Esophagus squamous epithelium (tissue), 5 donors: ENCODE measurements at regions not wholly inside any gene's neighbourhood (a gene's known extent, or its start where the extent isn't known, plus 50 kb on each side); places are given as distances from the start of the nearest gene placed in this dataset.

Source experiments
- DNase-seq: peaks from one replicate; lab custom pipeline; 2025; lab: John Stamatoyannopoulos, UW
- H3K27ac ChIP-seq, 4 donors: fragments of 200-600 bp; sonication (generic); one replicate each; pipeline ENCODE4 v1.5.1; 2016 to 2019; ENCODE audit warnings: mild to moderate bottlenecking in 1 of 4
- H3K27me3 ChIP-seq, 4 donors: fragments of 200-600 bp; sonication (generic); 1 replicate in 3 of 4; 2 replicates in 1 of 4; pipeline versions ENCODE4 v1.5.1 to v1.6.0; 2017 to 2021; ENCODE audit warnings: antibody characterized with exemption in 1 of 4
- H3K36me3 ChIP-seq, 3 donors: fragments of 200-600 bp; sonication (generic); one replicate each; pipeline ENCODE4 v1.5.1; 2016 to 2019
- H3K4me1 ChIP-seq, 3 donors: fragments of 200-600 bp; sonication (generic); one replicate each; pipeline ENCODE4 v1.5.1; 2017 to 2019
- H3K4me3 ChIP-seq, 4 donors: fragments of 200-600 bp; sonication (generic); 1 replicate in 3 of 4; 2 replicates in 1 of 4; pipeline ENCODE4 v1.5.1; 2016 to 2019; ENCODE audit warnings: mild to moderate bottlenecking in 2 of 4, moderate library complexity in 1 of 4
- H3K9me3 ChIP-seq, 3 donors: fragments of 200-600 bp; sonication (generic); one replicate each; pipeline ENCODE4 v1.5.1; 2016 to 2019
- CTCF ChIP-seq, 6 experiments: fragments of 450-650 bp in 4 of 6; fragments of 200-600 bp in 2 of 6; sonication (generic) in 2 of 6; IDR thresholded peaks; one replicate each; pipeline ENCODE4 v1.5.1; 2016 to 2019; ENCODE audit warnings: antibody characterized with exemption in 6 of 6, mild to moderate bottlenecking in 4 of 6, moderate library complexity in 4 of 6
- POLR2A ChIP-seq, 4 donors: fragments of 450-650 bp; IDR thresholded peaks; one replicate each; pipeline ENCODE4 v1.6.1; 2017; ENCODE audit warnings: antibody characterized with exemption in 4 of 4, mild to moderate bottlenecking in 4 of 4, moderate library complexity in 3 of 4
- WGBS, 2 donors: methylation state at CpG; one replicate each; pipeline ENCODE4 v1.1.5; 2018; 5-methylcytosine and 5-hydroxymethylcytosine counted together
- intact Hi-C: fragments of 100-400 bp; cut with DNase I; formaldehyde crosslinking; loops from one replicate; pipeline ENCODE4 v1.15.0; 2022
- donor health status: DM: yes; HTN: yes; CAD: no.

- H3K27ac ChIP-seq, result no peak overlapping the region
- peaks cover 0 to 3% (median 0%) of the 10 kb centered on the region in 3 donors for H3K4me1 ChIP-seq
- WGBS, 2 donors, result 71 to 83% methylated on average over 1 of the region's 1 CpG
- no peak overlapping the region for H3K4me3 ChIP-seq
- no peak for DNase-seq
- no peaks in the 10 kb centered on the region for H3K27me3 ChIP-seq
- intact Hi-C loops, result no loop called here
- TF ChIP-seq CTCF (IDR thresholded peaks at IDR 0.05), result no peak
- TF ChIP-seq POLR2A (IDR thresholded peaks at IDR 0.05), result no peak
- H3K9me3 ChIP-seq, result no peaks in the 10 kb centered on the region
- H3K36me3 ChIP-seq, result no peaks in the 10 kb centered on the region
Measured at GRCh38 chr5:164967354-164967753, 1461.9 kb downstream of the MAT2B start.

- TF ChIP-seq POLR2A (IDR thresholded peaks at IDR 0.05), result no peak
- TF ChIP-seq CTCF (IDR thresholded peaks at IDR 0.05), result no peak
- Histone ChIP-seq H3K4me1 (no peaks in the 10 kb centered on the region), H3K36me3 (no peaks in the 10 kb centered on the region), H3K9me3 (no peaks in the 10 kb centered on the region), H3K27me3 (no peaks in the 10 kb centered on the region), H3K27ac (no peak overlapping the region), H3K4me3 (no peak overlapping the region)
- 9 to 29% methylated on average over 1 of the region's 1 CpG for WGBS, 2 donors
- intact Hi-C loops, result no loop called here
- DNase-seq, result no peak
Measured at GRCh38 chr5:164972973-164973372, 1467.6 kb downstream of the MAT2B start.

GRCh38 chr5:164975986-164976385, 1470.6 kb downstream of the MAT2B start:
- Histone ChIP-seq H3K4me1 (no peaks in the 10 kb centered on the region), H3K4me3 (no peak overlapping the region), H3K27ac (no peak overlapping the region), H3K36me3 (no peaks in the 10 kb centered on the region), H3K9me3 (no peaks in the 10 kb centered on the region), H3K27me3 (no peaks in the 10 kb centered on the region)
- intact Hi-C loops, result no loop called here
- no peak for DNase-seq
- TF ChIP-seq CTCF (IDR thresholded peaks at IDR 0.05) (no peak), POLR2A (IDR thresholded peaks at IDR 0.05) (no peak)
- 17 to 27% methylated on average over 1 to 2 of the region's 2 CpGs for WGBS, 2 donors

GRCh38 chr5:164980480-164980879, 1475.1 kb downstream of the MAT2B start:
- no peaks in the 10 kb centered on the region for H3K27me3 ChIP-seq
- H3K36me3 ChIP-seq, result no peaks in the 10 kb centered on the region
- H3K9me3 ChIP-seq, result no peaks in the 10 kb centered on the region
- TF ChIP-seq POLR2A (IDR thresholded peaks at IDR 0.05) (no peak), CTCF (IDR thresholded peaks at IDR 0.05) (no peak)
- 85 to 89% methylated on average over 2 of the region's 2 CpGs for WGBS, 2 donors
- H3K4me1 ChIP-seq, result no peaks in the 10 kb centered on the region
- H3K27ac ChIP-seq, result no peak overlapping the region
- no peak overlapping the region for H3K4me3 ChIP-seq
- intact Hi-C loops, result no loop called here
- DNase-seq, result no peak

DNA sequence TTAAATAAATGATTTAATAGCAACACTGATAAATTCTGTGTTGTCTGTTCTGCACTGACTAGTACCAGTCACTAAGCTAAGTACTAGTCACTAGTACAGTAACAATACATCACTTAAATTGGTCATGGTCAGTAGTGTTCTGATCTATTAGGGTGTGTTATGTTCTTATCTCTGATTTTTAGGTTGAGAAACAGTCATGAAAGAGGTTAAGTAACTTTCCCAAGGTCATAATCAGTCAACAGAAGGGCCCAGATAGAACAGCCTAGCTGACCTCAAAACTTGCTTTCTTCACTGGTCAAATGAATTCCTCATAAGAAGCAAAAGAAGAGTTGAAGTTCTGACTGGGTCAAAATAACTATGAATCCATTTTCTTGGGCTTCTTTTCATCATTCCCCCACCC, 1492.7 kb downstream of the MAT2B start:
- Histone ChIP-seq H3K27ac (no peak overlapping the region), H3K27me3 (no peaks in the 10 kb centered on the region), H3K4me3 (no peak overlapping the region), H3K4me1 (no peaks in the 10 kb centered on the region), H3K36me3 (no peaks in the 10 kb centered on the region), H3K9me3 (no peaks in the 10 kb centered on the region)
- TF ChIP-seq POLR2A (IDR thresholded peaks at IDR 0.05) (no peak), CTCF (IDR thresholded peaks at IDR 0.05) (no peak)
- intact Hi-C loops, result no loop called here
- DNase-seq, result no peak
